MM.1S (cell line): ENCODE measurements at regions not wholly inside any gene's neighbourhood (a gene's known extent, or its start where the extent isn't known, plus 50 kb on each side); places are given as distances from the start of the nearest gene placed in this dataset.
"Not testable (repeated sequence)": the region's sequence is repeated elsewhere in the genome, so short reads cannot be mapped to it uniquely, and the experiment has no call there.

ENCODE experiments used
- DNase-seq: peaks from one replicate; pipeline ENCODE4 v3.0.0-alpha.2; 2015
- H2AFZ ChIP-seq: fragments of 300-600 bp; sonication (generic); 2 replicates; pipeline ENCODE4 v1.6.0; 2016; ENCODE audit warnings: antibody characterized with exemption, low read length
- H3F3A ChIP-seq: fragments of 300-600 bp; sonication (generic); 2 replicates; pipeline ENCODE4 v1.6.1; 2016; ENCODE audit warnings: mild to moderate bottlenecking, antibody characterized with exemption, low read length, moderate library complexity, mixed read lengths; ENCODE audit not compliant: insufficient read depth
- H3K27ac ChIP-seq: fragments of 300-600 bp; sonication (generic); 2 replicates; pipeline ENCODE4 v1.5.1; 2016; ENCODE audit warnings: mild to moderate bottlenecking, low read length
- H3K27me3 ChIP-seq: fragments of 300-600 bp; sonication (generic); replicated peaks from 2 replicates; pipeline ENCODE4 v1.6.0; 2016; ENCODE audit warnings: low read length; ENCODE audit not compliant: insufficient read depth
- H3K36me3 ChIP-seq: fragments of 300-600 bp; sonication (generic); replicated peaks from 2 replicates; pipeline ENCODE4 v1.6.1; 2016; ENCODE audit warnings: mild to moderate bottlenecking, low read length, mixed read lengths; ENCODE audit not compliant: insufficient read depth
- H3K4me1 ChIP-seq: fragments of 300-600 bp; sonication (generic); 2 replicates; pipeline ENCODE4 v1.6.1; 2016; ENCODE audit warnings: low read length, mixed read lengths
- H3K4me2 ChIP-seq: fragments of 300-600 bp; sonication (generic); 2 replicates; pipeline ENCODE4 v1.6.0; 2016; ENCODE audit warnings: low read depth, low read length
- H3K4me3 ChIP-seq: fragments of 300-600 bp; sonication (generic); 2 replicates; pipeline ENCODE4 v1.5.1; 2016; ENCODE audit warnings: low read length, mixed read lengths
- H3K79me2 ChIP-seq: fragments of 300-600 bp; sonication (generic); 2 replicates; pipeline ENCODE4 v1.6.1; 2016; ENCODE audit warnings: mixed run types, low read length, mixed read lengths
- H3K9ac ChIP-seq: fragments of 300-600 bp; sonication (generic); 2 replicates; pipeline ENCODE4 v1.6.1; 2016; ENCODE audit warnings: low read length, mixed read lengths
- H3K9me2 ChIP-seq: fragments of 300-600 bp; sonication (generic); replicated peaks from 2 replicates; pipeline ENCODE4 v1.6.1; 2016; ENCODE audit warnings: mild to moderate bottlenecking, low read length, mixed read lengths; ENCODE audit not compliant: insufficient read depth
- H3K9me3 ChIP-seq: fragments of 300-600 bp; sonication (generic); replicated peaks from 2 replicates; pipeline ENCODE4 v1.6.1; 2016; ENCODE audit warnings: mild to moderate bottlenecking, low read length, mixed read lengths; ENCODE audit not compliant: insufficient read depth
- H4K20me1 ChIP-seq: fragments of 300-600 bp; sonication (generic); 2 replicates; pipeline ENCODE4 v1.6.1; 2016; ENCODE audit warnings: mild to moderate bottlenecking, low read length, moderate library complexity, mixed read lengths; ENCODE audit not compliant: insufficient read depth
- CTCF ChIP-seq: fragments of 300-600 bp; sonication (generic); IDR thresholded peaks from 2 replicates; pipeline ENCODE4 v1.5.1; 2016; ENCODE audit warnings: antibody characterized with exemption, low read length, mixed read lengths
- EZH2 ChIP-seq: fragments of 300-600 bp; sonication (generic); optimal IDR thresholded peaks from 2 replicates; pipeline ENCODE3; 2017; ENCODE audit warnings: low read depth, mild to moderate bottlenecking, antibody characterized with exemption, low read length, mixed read lengths
- EZH2phosphoT487 ChIP-seq: fragments of 300-600 bp; sonication (generic); IDR thresholded peaks from 2 replicates; pipeline ENCODE4 v1.6.1; 2018; ENCODE audit warnings: antibody characterized with exemption, low read length

GRCh38 chr4:121594796-121595526, 101.8 kb downstream of the ANXA5 start:
- Histone ChIP-seq H3K27ac (no peak overlapping the region), H3F3A (no peaks in the 10 kb centered on the region), H3K4me3 (no peak overlapping the region), H4K20me1 (no peaks in the 10 kb centered on the region), H3K36me3 (no peaks in the 10 kb centered on the region), H3K9ac (no peak overlapping the region), H3K79me2 (no peaks in the 10 kb centered on the region), H3K4me1 (no peaks in the 10 kb centered on the region), H3K9me2 (no peaks in the 10 kb centered on the region), H2AFZ (no peak overlapping the region), H3K4me2 (no peak overlapping the region), H3K9me3 (no peaks in the 10 kb centered on the region), H3K27me3 (no peaks in the 10 kb centered on the region)
- no peak for TF ChIP-seq EZH2phosphoT487
- no peak for TF ChIP-seq CTCF
- no peak for TF ChIP-seq EZH2
- DNase-seq: no peak

GRCh38 chr4:121593760-121594159, 103.0 kb downstream of the ANXA5 start:
- Histone ChIP-seq H3K9ac (no peak overlapping the region), H3K27ac (no peak overlapping the region), H2AFZ (no peak overlapping the region), H3K9me3 (no peaks in the 10 kb centered on the region), H3K4me1 (no peaks in the 10 kb centered on the region), H3F3A (no peaks in the 10 kb centered on the region), H4K20me1 (no peaks in the 10 kb centered on the region), H3K9me2 (no peaks in the 10 kb centered on the region), H3K4me2 (no peak overlapping the region), H3K36me3 (no peaks in the 10 kb centered on the region), H3K79me2 (no peaks in the 10 kb centered on the region), H3K4me3 (no peak overlapping the region), H3K27me3 (no peaks in the 10 kb centered on the region)
- DNase-seq: no peak
- TF ChIP-seq CTCF: no peak
- TF ChIP-seq EZH2: no peak
- TF ChIP-seq EZH2phosphoT487: no peak

GRCh38 chr4:121592257-121592656, 104.5 kb downstream of the ANXA5 start:
- not testable (repeated sequence) for H3K9me2 ChIP-seq, H2AFZ ChIP-seq, H3K4me2 ChIP-seq, H3K4me3 ChIP-seq, H3K79me2 ChIP-seq, H3K4me1 ChIP-seq, H3K36me3 ChIP-seq, H3K27me3 ChIP-seq, DNase-seq, H3K9ac ChIP-seq, H3K9me3 ChIP-seq, H3F3A ChIP-seq, H4K20me1 ChIP-seq, H3K27ac ChIP-seq

- no peaks in the 10 kb centered on the region for H3K9me2 ChIP-seq
- H3K79me2 ChIP-seq: no peaks in the 10 kb centered on the region
- no peak for DNase-seq
- H3K9ac ChIP-seq: no peak overlapping the region
- no peak overlapping the region for H3K4me3 ChIP-seq
- no peaks in the 10 kb centered on the region for H3F3A ChIP-seq
- no peaks in the 10 kb centered on the region for H3K27me3 ChIP-seq
- TF ChIP-seq EZH2phosphoT487: no peak
- no peak for TF ChIP-seq EZH2
- no peak for TF ChIP-seq CTCF
- no peak overlapping the region for H3K27ac ChIP-seq
- H2AFZ ChIP-seq: no peak overlapping the region
- no peaks in the 10 kb centered on the region for H3K4me1 ChIP-seq
- H4K20me1 ChIP-seq: no peaks in the 10 kb centered on the region
- no peaks in the 10 kb centered on the region for H3K36me3 ChIP-seq
- H3K4me2 ChIP-seq: no peak overlapping the region
- H3K9me3 ChIP-seq: no peaks in the 10 kb centered on the region
Measured at GRCh38 chr4:121584836-121585235, 111.9 kb downstream of the ANXA5 start.
